PC-9 (cell line): ENCODE measurements at regions not wholly inside any gene's neighbourhood (a gene's known extent, or its start where the extent isn't known, plus 50 kb on each side); places are given as distances from the start of the nearest gene placed in this dataset.
"Not testable (repeated sequence)": the region's sequence is repeated elsewhere in the genome, so short reads cannot be mapped to it uniquely, and the experiment has no call there.

Experiments
- BruUV-seq: library from RNA; stranded (reverse); fragments of 400-500 nt; replicated peaks from 2 replicates; lab custom pipeline; 2021; lab: Mats Ljungman, UMichigan
- CTCF ChIA-PET: fragments of 300-600 bp; sonication (Branson Sonifier 250); formaldehyde crosslinking; loops from one replicate; lab custom pipeline; 2022; ENCODE audit warnings: antibody characterized with exemption; lab: Charles Lee
- POLR2A ChIA-PET: fragments of 300-600 bp; sonication (Branson Sonifier 250); formaldehyde crosslinking; loops from one replicate; lab custom pipeline; 2022; ENCODE audit warnings: antibody characterized with exemption; ENCODE audit not compliant: unreplicated experiment; lab: Charles Lee
- DNase-seq, 2 experiments: peaks; one replicate each; pipeline versions ENCODE4 v3.0.0 to v3.0.0-alpha.2; 2015 to 2022; ENCODE audit warnings: mixed read lengths in 1 of 2
- H2AFZ ChIP-seq: fragments of 200-600 bp; sonication (generic); 2 replicates; pipeline ENCODE4 v1.8.1; 2017; ENCODE audit warnings: antibody characterized with exemption
- H3F3A ChIP-seq: fragments of 200-600 bp; sonication (generic); 2 replicates; pipeline ENCODE4 v1.8.1; 2017; ENCODE audit warnings: antibody characterized with exemption, mild to moderate bottlenecking, low read depth; ENCODE audit not compliant: insufficient read depth
- H3K27ac ChIP-seq: fragments of 200-600 bp; sonication (generic); 2 replicates; pipeline ENCODE4 v1.6.1; 2016; ENCODE audit warnings: mixed run types
- H3K27me3 ChIP-seq: fragments of 200-600 bp; sonication (generic); 2 replicates; pipeline ENCODE4 v1.6.1; 2016; ENCODE audit warnings: low read depth, mixed run types; ENCODE audit not compliant: insufficient read depth
- H3K36me3 ChIP-seq: fragments of 200-600 bp; sonication (generic); 2 replicates; pipeline ENCODE4 v1.6.1; 2016; ENCODE audit warnings: low read depth, mixed run types
- H3K4me1 ChIP-seq: fragments of 200-600 bp; sonication (generic); replicated peaks from 2 replicates; pipeline ENCODE4 v1.6.1; 2016; ENCODE audit warnings: mixed run types; ENCODE audit not compliant: insufficient read depth
- H3K4me2 ChIP-seq: fragments of 200-600 bp; sonication (generic); 2 replicates; pipeline ENCODE4 v1.6.1; 2017; ENCODE audit warnings: mixed run types
- H3K4me3 ChIP-seq: fragments of 200-600 bp; sonication (generic); 2 replicates; pipeline ENCODE4 v1.6.1; 2016; ENCODE audit warnings: mixed run types
- H3K79me2 ChIP-seq: fragments of 200-600 bp; sonication (generic); 2 replicates; pipeline ENCODE4 v1.6.1; 2017; ENCODE audit warnings: low read depth, mixed run types
- H3K9me2 ChIP-seq: fragments of 200-600 bp; sonication (generic); 2 replicates; pipeline ENCODE4 v1.8.1; 2017; ENCODE audit warnings: mild to moderate bottlenecking; ENCODE audit not compliant: insufficient read depth
- H3K9me3 ChIP-seq: fragments of 200-600 bp; sonication (generic); 2 replicates; pipeline ENCODE4 v1.8.1; 2016; ENCODE audit warnings: low read depth; ENCODE audit not compliant: insufficient read depth
- H4K20me1 ChIP-seq: fragments of 200-600 bp; sonication (generic); 2 replicates; pipeline ENCODE4 v1.8.1; 2017; ENCODE audit not compliant: insufficient read depth
- CTCF ChIP-seq: fragments of 200-600 bp; sonication (generic); conservative IDR thresholded peaks from 2 replicates; pipeline ENCODE4 v1.6.1; 2017; ENCODE audit warnings: mixed run types, antibody characterized with exemption, mild to moderate bottlenecking, moderate library complexity
- EZH2 ChIP-seq: fragments of 200-600 bp; sonication (generic); IDR thresholded peaks from 2 replicates; pipeline ENCODE4 v1.8.0; 2017; ENCODE audit warnings: antibody characterized with exemption, low read depth
- intact Hi-C: fragments of 100-400 bp; cut with micrococcal nuclease; formaldehyde crosslinking; loops from one replicate; pipeline ENCODE4 v1.10.0; 2022; ENCODE audit not compliant: unreplicated experiment

- Histone ChIP-seq H3K27me3 (no peaks in the 10 kb centered on the region), H3K4me2 (no peak overlapping the region), H3K4me3 (no peak overlapping the region), H3K27ac (no peak overlapping the region), H3K9me3 (no peaks in the 10 kb centered on the region), H3K79me2 (no peaks in the 10 kb centered on the region), H3K9me2 (peaks cover 3% of the 10 kb centered on the region; the same call in 1 of the 2 replicates), H3K4me1 (no peaks in the 10 kb centered on the region), H2AFZ (no peak overlapping the region), H3F3A (no peaks in the 10 kb centered on the region), H3K36me3 (no peaks in the 10 kb centered on the region), H4K20me1 (no peaks in the 10 kb centered on the region)
- CTCF ChIA-PET, result no interaction called here
- TF ChIP-seq CTCF (no peak), EZH2 (no peak)
- BruUV-seq, result no TSS peak
- intact Hi-C loops, result no loop called here
- DNase-seq, result no peak
- POLR2A ChIA-PET, result no interaction called here
Measured at GRCh38 chr7:53358269-53358668, 322.8 kb downstream of the POM121L12 start.

- POLR2A ChIA-PET, result no interaction called here
- no peak overlapping the region for H3K4me2 ChIP-seq
Measured at GRCh38 chr7:53383131-53383530, 347.7 kb downstream of the POM121L12 start.

GRCh38 chr7:53385239-53385638 lies 349.8 kb downstream of the POM121L12 start:
- H3K36me3 ChIP-seq, POLR2A ChIA-PET, H4K20me1 ChIP-seq, H3K27ac ChIP-seq, CTCF ChIA-PET, H2AFZ ChIP-seq, H3K9me2 ChIP-seq, H3K4me2 ChIP-seq, H3K4me3 ChIP-seq, H3K9me3 ChIP-seq, H3K79me2 ChIP-seq, H3K4me1 ChIP-seq, intact Hi-C loops, DNase-seq, BruUV-seq, H3F3A ChIP-seq: not testable (repeated sequence)
- peaks cover 60% of the 10 kb centered on the region for H3K27me3 ChIP-seq

More at GRCh38 chr7:53383131-53383530, 347.7 kb downstream of the POM121L12 start:
- no peaks in the 10 kb centered on the region for H3K9me3 ChIP-seq
- no peak overlapping the region for H2AFZ ChIP-seq
- no peaks in the 10 kb centered on the region for H3K36me3 ChIP-seq
- H4K20me1 ChIP-seq, result no peaks in the 10 kb centered on the region
- peaks cover 63% of the 10 kb centered on the region for H3K27me3 ChIP-seq
- no peaks in the 10 kb centered on the region for H3K79me2 ChIP-seq
- DNase-seq, result no peak
- no peaks in the 10 kb centered on the region for H3F3A ChIP-seq
- TF ChIP-seq EZH2, result no peak
- no peak for TF ChIP-seq CTCF
- CTCF ChIA-PET, result no interaction called here
- no peak overlapping the region for H3K27ac ChIP-seq
- intact Hi-C loops, result no loop called here
- H3K4me3 ChIP-seq, result no peak overlapping the region
- BruUV-seq, result no TSS peak
- H3K4me1 ChIP-seq, result no peaks in the 10 kb centered on the region
- H3K9me2 ChIP-seq, result no peaks in the 10 kb centered on the region

- Histone ChIP-seq H3K27me3 (peaks cover 44% of the 10 kb centered on the region), H3K9me2 (no peaks in the 10 kb centered on the region; the same call in 1 of the 2 replicates), H3K79me2 (no peaks in the 10 kb centered on the region), H3K4me2 (no peak overlapping the region), H3F3A (no peaks in the 10 kb centered on the region), H3K27ac (no peak overlapping the region), H3K4me1 (no peaks in the 10 kb centered on the region), H3K36me3 (no peaks in the 10 kb centered on the region), H4K20me1 (no peaks in the 10 kb centered on the region), H3K9me3 (no peaks in the 10 kb centered on the region), H2AFZ (no peak overlapping the region), H3K4me3 (no peak overlapping the region)
- intact Hi-C loops, result no loop called here
- no peak for TF ChIP-seq CTCF
- no peak for TF ChIP-seq EZH2
- CTCF ChIA-PET, result no interaction called here
- POLR2A ChIA-PET, result no interaction called here
- no peak for DNase-seq
- BruUV-seq, result no TSS peak
Measured at GRCh38 chr7:53387515-53387914, 352.1 kb downstream of the POM121L12 start.
